Activated T-helper 17 cell treated with anti-CD3 and anti-CD28 coated beads, Interleukin-2, amount 50 U/mL, for 72 hours (primary cell): ENCODE measurements at regions not wholly inside any gene's neighbourhood (a gene's known extent, or its start where the extent isn't known, plus 50 kb on each side); places are given as distances from the start of the nearest gene placed in this dataset.

Experiments
- ATAC-seq: fragments of 150-1000 bp; cut with Tn5 transposase; replicated peaks from 2 replicates; pipeline ENCODE4 v1.10.0; 2021; ENCODE audit warnings: mild to moderate bottlenecking, moderate library complexity
- H3K27ac Mint-ChIP-seq: one replicate; pipeline ENCODE4 v1.8.0; 2022; ENCODE audit warnings: mixed read lengths
- H3K27me3 Mint-ChIP-seq: one replicate; pipeline ENCODE4 v1.8.0; 2022; ENCODE audit warnings: mixed read lengths
- H3K36me3 Mint-ChIP-seq: one replicate; pipeline ENCODE4 v1.8.0; 2022; ENCODE audit warnings: low read depth, mild to moderate bottlenecking, mixed read lengths
- H3K4me1 Mint-ChIP-seq: one replicate; pipeline ENCODE4 v1.8.0; 2022; ENCODE audit warnings: mixed read lengths
- H3K4me3 Mint-ChIP-seq: one replicate; pipeline ENCODE4 v1.8.0; 2022; ENCODE audit warnings: mild to moderate bottlenecking, mixed read lengths
- H3K9me3 Mint-ChIP-seq: one replicate; pipeline ENCODE4 v1.8.0; 2022; ENCODE audit warnings: mixed read lengths

- ATAC-seq = no peak
- peaks cover 4% of the 10 kb centered on the region for H3K9me3 Mint-ChIP-seq
- no peaks in the 10 kb centered on the region for H3K4me1 Mint-ChIP-seq
- no peaks in the 10 kb centered on the region for H3K36me3 Mint-ChIP-seq
- H3K27ac Mint-ChIP-seq = no peak overlapping the region
- H3K27me3 Mint-ChIP-seq = peaks cover 23% of the 10 kb centered on the region
- no peak overlapping the region for H3K4me3 Mint-ChIP-seq
Observed at GRCh38 chr20:39458452-39458851, 496.3 kb downstream of the DHX35 start.

- Mint-ChIP-seq H3K27ac (no peak overlapping the region), H3K36me3 (no peaks in the 10 kb centered on the region), H3K9me3 (peaks cover 4% of the 10 kb centered on the region), H3K4me3 (no peak overlapping the region), H3K27me3 (peaks cover 18% of the 10 kb centered on the region), H3K4me1 (no peaks in the 10 kb centered on the region)
- ATAC-seq = no peak
Observed at GRCh38 chr20:39453890-39454289, 491.7 kb downstream of the DHX35 start.

- no peak for ATAC-seq
- Mint-ChIP-seq H3K9me3 (peaks cover 4% of the 10 kb centered on the region), H3K27me3 (peaks cover 7% of the 10 kb centered on the region), H3K27ac (no peak overlapping the region), H3K36me3 (no peaks in the 10 kb centered on the region), H3K4me3 (no peak overlapping the region), H3K4me1 (no peaks in the 10 kb centered on the region)
Observed at GRCh38 chr20:39452583-39453340, 490.6 kb downstream of the DHX35 start.

- H3K4me1 Mint-ChIP-seq = no peaks in the 10 kb centered on the region
- no peaks in the 10 kb centered on the region for H3K36me3 Mint-ChIP-seq
- H3K27ac Mint-ChIP-seq = no peak overlapping the region
- ATAC-seq = no peak
- H3K9me3 Mint-ChIP-seq = peaks cover 4% of the 10 kb centered on the region
- peaks cover 11% of the 10 kb centered on the region for H3K27me3 Mint-ChIP-seq
- no peak overlapping the region for H3K4me3 Mint-ChIP-seq
Observed at GRCh38 chr20:39451386-39451785, 489.2 kb downstream of the DHX35 start.

GRCh38 chr20:39446397-39446796 lies 484.3 kb downstream of the DHX35 start:
- no peak overlapping the region for H3K4me3 Mint-ChIP-seq

GRCh38 chr20:39445095-39445494 lies 483.0 kb downstream of the DHX35 start:
- ATAC-seq = no peak
- H3K36me3 Mint-ChIP-seq = no peaks in the 10 kb centered on the region
- H3K4me1 Mint-ChIP-seq = no peaks in the 10 kb centered on the region
- peaks cover 4% of the 10 kb centered on the region for H3K27me3 Mint-ChIP-seq
- no peaks in the 10 kb centered on the region for H3K9me3 Mint-ChIP-seq
- no peak overlapping the region for H3K4me3 Mint-ChIP-seq
- H3K27ac Mint-ChIP-seq = no peak overlapping the region

More at GRCh38 chr20:39446397-39446796, 484.3 kb downstream of the DHX35 start:
- Mint-ChIP-seq H3K27me3 (peaks cover 4% of the 10 kb centered on the region), H3K4me1 (no peaks in the 10 kb centered on the region), H3K36me3 (no peaks in the 10 kb centered on the region), H3K27ac (no peak overlapping the region), H3K9me3 (no peaks in the 10 kb centered on the region)
- ATAC-seq = no peak

GRCh38 chr20:39433466-39433865 lies 471.3 kb downstream of the DHX35 start:
- no peaks in the 10 kb centered on the region for H3K36me3 Mint-ChIP-seq
- ATAC-seq = no peak
- H3K4me3 Mint-ChIP-seq = no peak overlapping the region
- H3K27ac Mint-ChIP-seq = no peak overlapping the region
- H3K27me3 Mint-ChIP-seq = no peaks in the 10 kb centered on the region
- peaks cover 4% of the 10 kb centered on the region for H3K9me3 Mint-ChIP-seq
- no peaks in the 10 kb centered on the region for H3K4me1 Mint-ChIP-seq

- ATAC-seq = no peak
- Mint-ChIP-seq H3K4me1 (no peaks in the 10 kb centered on the region), H3K27ac (no peak overlapping the region), H3K27me3 (no peaks in the 10 kb centered on the region), H3K4me3 (no peak overlapping the region), H3K36me3 (no peaks in the 10 kb centered on the region), H3K9me3 (peaks cover 4% of the 10 kb centered on the region)
Observed at GRCh38 chr20:39431091-39431880, 469.1 kb downstream of the DHX35 start.

- Mint-ChIP-seq H3K27ac (no peak overlapping the region), H3K36me3 (no peaks in the 10 kb centered on the region)
- no peak for ATAC-seq
Observed at GRCh38 chr20:39429726-39430125, 467.6 kb downstream of the DHX35 start.

GRCh38 chr20:39424962-39425678 lies 463.0 kb downstream of the DHX35 start:
- Mint-ChIP-seq H3K9me3 (no peaks in the 10 kb centered on the region), H3K36me3 (no peaks in the 10 kb centered on the region), H3K27me3 (peaks cover 3% of the 10 kb centered on the region), H3K4me3 (no peak overlapping the region), H3K4me1 (no peaks in the 10 kb centered on the region), H3K27ac (no peak overlapping the region)
- ATAC-seq = no peak

More at GRCh38 chr20:39429726-39430125, 467.6 kb downstream of the DHX35 start:
- H3K27me3 Mint-ChIP-seq = no peaks in the 10 kb centered on the region
- peaks cover 4% of the 10 kb centered on the region for H3K9me3 Mint-ChIP-seq
- no peak overlapping the region for H3K4me3 Mint-ChIP-seq
- no peaks in the 10 kb centered on the region for H3K4me1 Mint-ChIP-seq

GRCh38 chr20:39421571-39422105 lies 459.5 kb downstream of the DHX35 start:
- no peaks in the 10 kb centered on the region for H3K4me1 Mint-ChIP-seq
- peaks cover 5% of the 10 kb centered on the region for H3K27me3 Mint-ChIP-seq
- peaks cover 4% of the 10 kb centered on the region for H3K9me3 Mint-ChIP-seq
- H3K27ac Mint-ChIP-seq = no peak overlapping the region
- no peaks in the 10 kb centered on the region for H3K36me3 Mint-ChIP-seq
- peak; percentile 19 for ATAC-seq
- no peak overlapping the region for H3K4me3 Mint-ChIP-seq

GRCh38 chr20:39412091-39412490 lies 449.9 kb downstream of the DHX35 start:
- H3K9me3 Mint-ChIP-seq = no peaks in the 10 kb centered on the region
- no peak for ATAC-seq
- H3K27ac Mint-ChIP-seq = no peak overlapping the region

GRCh38 chr20:39399463-39399862 lies 437.3 kb downstream of the DHX35 start:
- ATAC-seq = no peak
- H3K4me1 Mint-ChIP-seq = no peaks in the 10 kb centered on the region
- H3K4me3 Mint-ChIP-seq = no peak overlapping the region
- H3K9me3 Mint-ChIP-seq = peaks cover 4% of the 10 kb centered on the region
- H3K27ac Mint-ChIP-seq = no peak overlapping the region
- no peaks in the 10 kb centered on the region for H3K36me3 Mint-ChIP-seq
- peaks cover 18% of the 10 kb centered on the region for H3K27me3 Mint-ChIP-seq

More at GRCh38 chr20:39412091-39412490, 449.9 kb downstream of the DHX35 start:
- H3K27me3 Mint-ChIP-seq = peaks cover 2% of the 10 kb centered on the region
- H3K4me3 Mint-ChIP-seq = no peak overlapping the region
- no peaks in the 10 kb centered on the region for H3K36me3 Mint-ChIP-seq
- no peaks in the 10 kb centered on the region for H3K4me1 Mint-ChIP-seq

GRCh38 chr20:39398656-39399055 lies 436.5 kb downstream of the DHX35 start:
- Mint-ChIP-seq H3K36me3 (no peaks in the 10 kb centered on the region), H3K4me1 (no peaks in the 10 kb centered on the region), H3K27me3 (peaks cover 18% of the 10 kb centered on the region), H3K27ac (no peak overlapping the region), H3K9me3 (peaks cover 4% of the 10 kb centered on the region), H3K4me3 (no peak overlapping the region)
- no peak for ATAC-seq
